ENCODE measurements at regions not wholly inside any gene's neighbourhood (a gene's known extent, or its start where the extent isn't known, plus 50 kb on each side); places are given as distances from the start of the nearest gene placed in this dataset.

DNA sequence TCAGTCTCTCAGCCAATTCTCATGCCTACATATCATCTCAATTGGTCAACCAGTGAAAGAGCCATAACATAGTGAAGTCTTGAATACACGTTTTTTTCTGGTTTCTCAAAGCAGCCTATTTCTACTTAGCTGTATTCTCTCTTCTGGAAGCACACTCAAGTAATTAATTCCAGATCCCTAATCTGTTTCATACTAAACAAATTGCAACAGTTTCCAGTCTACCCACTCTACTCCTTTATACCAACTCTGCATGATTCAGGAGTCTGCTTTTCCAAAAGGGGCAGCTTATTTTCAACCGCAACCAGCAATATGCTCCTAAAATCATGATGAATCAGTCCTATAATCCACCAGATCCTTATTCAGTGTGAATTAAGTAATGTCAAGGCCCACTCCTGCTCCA lies 211.7 kb downstream of the TLE1 start:
- intact Hi-C loops (cut with micrococcal nuclease), result no loop called here
- no TSS peak for BruUV-seq (replicated peaks)
- TF ChIP-seq, protein P1, sequence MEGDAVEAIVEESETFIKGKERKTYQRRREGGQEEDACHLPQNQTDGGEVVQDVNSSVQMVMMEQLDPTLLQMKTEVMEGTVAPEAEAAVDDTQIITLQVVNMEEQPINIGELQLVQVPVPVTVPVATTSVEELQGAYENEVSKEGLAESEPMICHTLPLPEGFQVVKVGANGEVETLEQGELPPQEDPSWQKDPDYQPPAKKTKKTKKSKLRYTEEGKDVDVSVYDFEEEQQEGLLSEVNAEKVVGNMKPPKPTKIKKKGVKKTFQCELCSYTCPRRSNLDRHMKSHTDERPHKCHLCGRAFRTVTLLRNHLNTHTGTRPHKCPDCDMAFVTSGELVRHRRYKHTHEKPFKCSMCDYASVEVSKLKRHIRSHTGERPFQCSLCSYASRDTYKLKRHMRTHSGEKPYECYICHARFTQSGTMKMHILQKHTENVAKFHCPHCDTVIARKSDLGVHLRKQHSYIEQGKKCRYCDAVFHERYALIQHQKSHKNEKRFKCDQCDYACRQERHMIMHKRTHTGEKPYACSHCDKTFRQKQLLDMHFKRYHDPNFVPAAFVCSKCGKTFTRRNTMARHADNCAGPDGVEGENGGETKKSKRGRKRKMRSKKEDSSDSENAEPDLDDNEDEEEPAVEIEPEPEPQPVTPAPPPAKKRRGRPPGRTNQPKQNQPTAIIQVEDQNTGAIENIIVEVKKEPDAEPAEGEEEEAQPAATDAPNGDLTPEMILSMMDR (IDR thresholded peaks at IDR 0.05; ENCODE audit: unreplicated experiment), result no peak
- H3K4me3 Mint-ChIP-seq (ENCODE audit: unreplicated experiment), result no peak overlapping the region
- no peaks in the 10 kb centered on the region for H3K4me1 Mint-ChIP-seq (ENCODE audit: insufficient read depth, unreplicated experiment)
- H3K36me3 Mint-ChIP-seq (ENCODE audit: insufficient read depth, unreplicated experiment), result no peaks in the 10 kb centered on the region
- no peaks in the 10 kb centered on the region for H3K27me3 Mint-ChIP-seq (ENCODE audit: insufficient read depth, unreplicated experiment)
- H3K27ac Mint-ChIP-seq (ENCODE audit: low read depth, unreplicated experiment), result no peak overlapping the region
- no peaks in the 10 kb centered on the region for H3K9me3 Mint-ChIP-seq (ENCODE audit: unreplicated experiment)
- no peak for DNase-seq (ENCODE audit: unreplicated experiment)
- CTCF ChIA-PET, result no interaction called here
- POLR2A ChIA-PET, result no interaction called here

DNA sequence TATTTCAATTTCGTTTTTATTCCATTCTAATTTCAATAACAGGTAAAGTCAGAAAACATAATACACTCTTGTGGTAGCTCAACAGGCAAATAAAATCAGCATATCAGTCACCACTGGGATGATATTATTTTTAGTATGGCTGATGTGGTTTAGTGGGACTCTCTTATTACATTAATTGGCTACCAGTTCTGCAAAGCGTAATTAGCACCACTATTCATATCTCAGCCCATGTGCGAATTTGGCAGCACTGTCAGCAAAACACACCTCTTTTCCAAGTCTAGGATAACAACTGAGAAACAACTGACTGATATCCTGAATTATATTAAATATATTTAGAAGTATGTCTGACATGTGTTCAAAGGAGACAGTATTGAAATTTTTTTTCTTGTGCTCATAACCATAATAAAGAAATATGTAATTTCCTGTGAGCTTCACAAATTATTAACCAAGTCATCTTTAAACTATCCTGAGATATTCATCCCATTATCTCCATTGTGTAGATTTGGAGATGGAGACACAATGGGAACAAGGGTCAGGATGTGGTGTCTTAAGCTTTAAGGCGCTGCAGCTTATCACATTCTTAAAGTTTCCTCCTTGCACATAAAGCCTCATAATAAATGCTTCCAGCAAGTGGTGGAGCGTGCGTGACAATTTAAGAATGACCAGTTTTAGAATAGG lies 212.4 kb downstream of the TLE1 start:
- CTCF ChIA-PET, result interaction anchor here (0.5 to 0.7 kb wide), 2 partner anchors 11 to 47 kb away, joined by 4 to 5 read pairs; no protein-coding TSS in a partner anchor
- Mint-ChIP-seq H3K27me3 (ENCODE audit: insufficient read depth, unreplicated experiment) (no peaks in the 10 kb centered on the region), H3K4me3 (ENCODE audit: unreplicated experiment) (no peak overlapping the region), H3K27ac (ENCODE audit: low read depth, unreplicated experiment) (no peak overlapping the region), H3K36me3 (ENCODE audit: insufficient read depth, unreplicated experiment) (no peaks in the 10 kb centered on the region), H3K4me1 (ENCODE audit: insufficient read depth, unreplicated experiment) (no peaks in the 10 kb centered on the region), H3K9me3 (ENCODE audit: unreplicated experiment) (no peaks in the 10 kb centered on the region)
- intact Hi-C loops (cut with micrococcal nuclease), result no loop called here
- POLR2A ChIA-PET, result no interaction called here
- DNase-seq (ENCODE audit: unreplicated experiment), result no peak
- TF ChIP-seq, protein P1 (IDR thresholded peaks at IDR 0.05; ENCODE audit: unreplicated experiment), result no peak
- no TSS peak for BruUV-seq (replicated peaks)

- no peaks in the 10 kb centered on the region for H3K36me3 Mint-ChIP-seq (ENCODE audit: insufficient read depth, unreplicated experiment)
- POLR2A ChIA-PET, result no interaction called here
- no TSS peak for BruUV-seq (replicated peaks)
- no peak overlapping the region for H3K4me3 Mint-ChIP-seq (ENCODE audit: unreplicated experiment)
- H3K9me3 Mint-ChIP-seq (ENCODE audit: unreplicated experiment), result no peaks in the 10 kb centered on the region
- no peaks in the 10 kb centered on the region for H3K4me1 Mint-ChIP-seq (ENCODE audit: insufficient read depth, unreplicated experiment)
- intact Hi-C loops (cut with micrococcal nuclease), result no loop called here
- CTCF ChIA-PET, result interaction anchor here (1.1 kb wide), 1 partner anchor 48 kb away, joined by 3 read pairs; no protein-coding TSS in a partner anchor
- H3K27ac Mint-ChIP-seq (ENCODE audit: low read depth, unreplicated experiment), result no peak overlapping the region
- TF ChIP-seq, protein P1 (IDR thresholded peaks at IDR 0.05; ENCODE audit: unreplicated experiment), result no peak
- DNase-seq (ENCODE audit: unreplicated experiment), result no peak
- H3K27me3 Mint-ChIP-seq (ENCODE audit: insufficient read depth, unreplicated experiment), result no peaks in the 10 kb centered on the region
Measured at GRCh38 chr9:81474792-81475191, 214.6 kb downstream of the TLE1 start.

- ChIA-PET POLR2A (no interaction called here), CTCF (no interaction called here)
- no peak overlapping the region for H3K27ac Mint-ChIP-seq (ENCODE audit: low read depth, unreplicated experiment)
- H3K4me3 Mint-ChIP-seq (ENCODE audit: unreplicated experiment), result no peak overlapping the region
- H3K27me3 Mint-ChIP-seq (ENCODE audit: insufficient read depth, unreplicated experiment), result no peaks in the 10 kb centered on the region
- no peaks in the 10 kb centered on the region for H3K4me1 Mint-ChIP-seq (ENCODE audit: insufficient read depth, unreplicated experiment)
- TF ChIP-seq, protein P1 (IDR thresholded peaks at IDR 0.05; ENCODE audit: unreplicated experiment), result no peak
- BruUV-seq (replicated peaks), result no TSS peak
- no peaks in the 10 kb centered on the region for H3K36me3 Mint-ChIP-seq (ENCODE audit: insufficient read depth, unreplicated experiment)
- no peaks in the 10 kb centered on the region for H3K9me3 Mint-ChIP-seq (ENCODE audit: unreplicated experiment)
- DNase-seq (ENCODE audit: unreplicated experiment), result no peak
- intact Hi-C loops (cut with micrococcal nuclease), result no loop called here
Measured at GRCh38 chr9:81474125-81474524, 215.2 kb downstream of the TLE1 start.

All from MCF 10A (cell line).